H1 (cell line): ENCODE measurements at regions not wholly inside any gene's neighbourhood (a gene's known extent, or its start where the extent isn't known, plus 50 kb on each side); places are given as distances from the start of the nearest gene placed in this dataset.
"Not testable (repeated sequence)": the region's sequence is repeated elsewhere in the genome, so short reads cannot be mapped to it uniquely, and the experiment has no call there.

Experiments
- CTCF ChIA-PET: fragments of 300-600 bp; sonication (Branson Sonifier 250); formaldehyde crosslinking; loops from one replicate; lab custom pipeline; 2021; ENCODE audit not compliant: partially characterized antibody; lab: Charles Lee
- POLR2A ChIA-PET: fragments of 300-600 bp; sonication (Branson Sonifier 250); formaldehyde crosslinking; loops from one replicate; lab custom pipeline; 2021; ENCODE audit warnings: inconsistent platforms; ENCODE audit not compliant: partially characterized antibody; lab: Charles Lee
- DNase-seq, 2 experiments: peaks; one replicate each; pipeline versions ENCODE4 v3.0.0 to v3.0.0-alpha.2; 2010 to 2022; ENCODE audit warnings: low spot score in 2 of 2, low read depth in 1 of 2, mixed read lengths in 1 of 2
- FAIRE-seq: peaks from 2 replicates; lab custom pipeline; 2011; peaks lifted over from hg19 to GRCh38; lab: Jason Lieb, UNC
- H2AFZ ChIP-seq: 2 replicates; pipeline ENCODE4 v1.8.1; 2012; ENCODE audit warnings: low read length, inconsistent platforms
- H2AK5ac ChIP-seq: 2 replicates; pipeline ENCODE4 v1.6.1; 2013; ENCODE audit warnings: low read depth, low read length
- H2BK120ac ChIP-seq: replicated peaks from 2 replicates; pipeline ENCODE3; 2013; ENCODE audit warnings: low read depth, low read length, inconsistent platforms
- H2BK12ac ChIP-seq: 2 replicates; pipeline ENCODE4 v1.6.1; 2013; ENCODE audit warnings: low read depth, low read length
- H2BK15ac ChIP-seq: 2 replicates; pipeline ENCODE4 v1.6.1; 2013; ENCODE audit warnings: low read length
- H2BK20ac ChIP-seq: 2 replicates; pipeline ENCODE4 v1.6.1; 2013; ENCODE audit warnings: low read length
- H2BK5ac ChIP-seq: 2 replicates; pipeline ENCODE4 v1.6.1; 2013; ENCODE audit warnings: low read depth, low read length
- H3K14ac ChIP-seq: 2 replicates; pipeline ENCODE4 v1.6.1; 2013; ENCODE audit warnings: inconsistent platforms; ENCODE audit not compliant: insufficient read length
- H3K18ac ChIP-seq: 2 replicates; pipeline ENCODE4 v1.6.1; 2013; ENCODE audit warnings: low read length; ENCODE audit errors: extremely low read depth
- H3K23ac ChIP-seq: 2 replicates; pipeline ENCODE4 v1.6.1; 2013; ENCODE audit warnings: inconsistent platforms; ENCODE audit not compliant: insufficient read length
- H3K23me2 ChIP-seq: 2 replicates; pipeline ENCODE4 v1.6.1; 2013; ENCODE audit warnings: low read depth, low read length
- H3K27ac ChIP-seq: 2 replicates; pipeline ENCODE4 v1.6.1; 2011; ENCODE audit warnings: low read depth, low read length, inconsistent platforms
- H3K27me3 ChIP-seq, 4 experiments: replicated peaks in 1 of 4; 1 replicate in 1 of 4; 2 replicates in 3 of 4; pipeline versions ENCODE4 v1.6.1 to v1.8.1; 2011 to 2013; ENCODE audit warnings: low read length in 3 of 4, mild to moderate bottlenecking in 3 of 4, inconsistent platforms in 2 of 4, mixed read lengths in 2 of 4, moderate library complexity in 1 of 4; ENCODE audit not compliant: control insufficient read depth in 3 of 4, insufficient read depth in 3 of 4; ENCODE audit errors: extremely low read depth in 1 of 4
- H3K36me3 ChIP-seq, 4 experiments: 2 replicates each; pipeline versions ENCODE4 v1.6.1 to v1.8.1; 2011 to 2013; ENCODE audit warnings: mild to moderate bottlenecking in 4 of 4, low read length in 3 of 4, moderate library complexity in 2 of 4, control low read depth in 1 of 4, inconsistent platforms in 1 of 4; ENCODE audit not compliant: insufficient read depth in 4 of 4, control insufficient read depth in 2 of 4
- H3K4ac ChIP-seq: replicated peaks from 2 replicates; pipeline ENCODE3; 2013; ENCODE audit warnings: low read length, low read depth, mixed read lengths, inconsistent platforms; ENCODE audit not compliant: insufficient read length
- H3K4me1 ChIP-seq, 4 experiments: replicated peaks in 1 of 4; 1 replicate in 1 of 4; 2 replicates in 3 of 4; pipeline versions ENCODE4 v1.6.1 to v1.8.1; 2011 to 2013; ENCODE audit warnings: low read length in 3 of 4, inconsistent platforms in 2 of 4, mixed read lengths in 1 of 4; ENCODE audit not compliant: insufficient read depth in 4 of 4, control insufficient read depth in 3 of 4
- H3K4me2 ChIP-seq, 2 experiments: 2 replicates each; pipeline versions ENCODE4 v1.6.1 to v1.8.1; 2011 to 2013; ENCODE audit warnings: low read depth in 2 of 2, low read length in 2 of 2, control low read depth in 1 of 2, inconsistent platforms in 1 of 2, mild to moderate bottlenecking in 1 of 2; ENCODE audit not compliant: insufficient read depth in 1 of 2
- H3K4me3 ChIP-seq, 4 experiments: fragments of 200-600, 300-600 bp in 1 of 4; sonication (generic), shearing (Covaris generic), sonication (Bioruptor Twin) in 1 of 4; 2 replicates each; pipeline versions ENCODE4 v1.5.1 to v1.8.1; 2011 to 2016; ENCODE audit warnings: low read length in 4 of 4, low read depth in 3 of 4, control low read depth in 2 of 4, inconsistent platforms in 2 of 4, mild to moderate bottlenecking in 2 of 4, mixed read lengths in 1 of 4, moderate library complexity in 1 of 4; ENCODE audit not compliant: insufficient read depth in 2 of 4; ENCODE audit errors: extremely low read depth in 1 of 4
- H3K56ac ChIP-seq: replicated peaks from 2 replicates; pipeline ENCODE3; 2013; ENCODE audit warnings: low read depth, mild to moderate bottlenecking, mixed read lengths, low read length, inconsistent platforms; ENCODE audit not compliant: insufficient read length
- H3K79me1 ChIP-seq: 2 replicates; pipeline ENCODE4 v1.6.1; 2013; ENCODE audit warnings: low read depth, low read length, control low read depth
- H3K79me2 ChIP-seq, 2 experiments: 2 replicates each; pipeline versions ENCODE4 v1.6.1 to v1.8.1; 2012 to 2013; ENCODE audit warnings: low read length in 2 of 2, mild to moderate bottlenecking in 2 of 2, inconsistent platforms in 1 of 2; ENCODE audit not compliant: insufficient read depth in 2 of 2, control insufficient read depth in 1 of 2
- H3K9ac ChIP-seq, 4 experiments: replicated peaks in 1 of 4; 1 replicate in 1 of 4; 2 replicates in 3 of 4; pipeline versions ENCODE4 v1.6.1 to v1.8.1; 2011 to 2013; ENCODE audit warnings: low read depth in 3 of 4, low read length in 3 of 4, control low read depth in 2 of 4, mild to moderate bottlenecking in 2 of 4, moderate library complexity in 2 of 4, inconsistent platforms in 1 of 4; ENCODE audit errors: extremely low read depth in 1 of 4
- H3K9me3 ChIP-seq, 2 experiments: 2 replicates each; pipeline versions ENCODE4 v1.6.1 to v1.8.1; 2012 to 2013; ENCODE audit warnings: mild to moderate bottlenecking in 2 of 2, moderate library complexity in 2 of 2, control low read depth in 1 of 2, inconsistent platforms in 1 of 2, low read depth in 1 of 2, low read length in 1 of 2, mixed read lengths in 1 of 2; ENCODE audit not compliant: insufficient read depth in 2 of 2
- H4K20me1 ChIP-seq, 2 experiments: replicated peaks in 1 of 2; 2 replicates each; pipeline versions ENCODE3 to v1.8.1; 2011 to 2013; ENCODE audit warnings: inconsistent platforms in 2 of 2, low read length in 2 of 2, mild to moderate bottlenecking in 1 of 2; ENCODE audit not compliant: insufficient read depth in 2 of 2, control insufficient read depth in 1 of 2
- H4K5ac ChIP-seq: 2 replicates; pipeline ENCODE4 v1.6.1; 2013; ENCODE audit warnings: low read length, low read depth, mixed read lengths, inconsistent platforms; ENCODE audit not compliant: insufficient read length
- H4K8ac ChIP-seq: 2 replicates; pipeline ENCODE4 v1.8.0; 2013; ENCODE audit warnings: mild to moderate bottlenecking, moderate library complexity, low read length, inconsistent platforms; ENCODE audit not compliant: insufficient read depth; ENCODE audit errors: extremely low read depth
- H4K91ac ChIP-seq: replicated peaks from 2 replicates; pipeline ENCODE3; 2013; ENCODE audit warnings: low read length, mixed read lengths, inconsistent platforms; ENCODE audit not compliant: insufficient read length
- GABPA ChIP-seq: IDR thresholded peaks from 2 replicates; pipeline ENCODE4 v1.6.1; 2011; ENCODE audit warnings: mild to moderate bottlenecking, low read length, moderate library complexity, borderline replicate concordance; ENCODE audit not compliant: insufficient read depth
- POU5F1 ChIP-seq: IDR thresholded peaks from 2 replicates; pipeline ENCODE4 v1.6.1; 2011; ENCODE audit warnings: low read depth, mild to moderate bottlenecking, low read length, moderate library complexity
- YY1 ChIP-seq: IDR thresholded peaks from 2 replicates; pipeline ENCODE4 v1.6.1; 2011; ENCODE audit warnings: low read depth, mild to moderate bottlenecking, low read length
- WGBS, 2 experiments: shearing (Covaris generic) in 1 of 2; methylation state at CpG; one replicate each; pipeline versions ENCODE4 v1.1.6 to v1.1.7; 2013 to 2015; ENCODE audit warnings: low lambda C conversion rate in 2 of 2, mixed read lengths in 2 of 2, inconsistent platforms in 1 of 2, low coverage in 1 of 2, missing lambda C conversion rate in 1 of 2; ENCODE audit not compliant: insufficient replicate concordance in 2 of 2, insufficient coverage in 1 of 2, insufficient read length in 1 of 2; ENCODE audit errors: extremely low coverage in 1 of 2, missing lambda C conversion rate in 1 of 2; 5-methylcytosine and 5-hydroxymethylcytosine counted together

- Histone ChIP-seq H3K23ac (no peak overlapping the region), H3K9ac (no peak overlapping the region), H3K4me1 (no peaks in the 10 kb centered on the region), H2BK12ac (no peak overlapping the region), H3K36me3 (no peaks in the 10 kb centered on the region), H3K79me2 (no peaks in the 10 kb centered on the region), H4K8ac (no peak overlapping the region), H3K4me3 (no peak overlapping the region), H2AFZ (no peak overlapping the region), H3K23me2 (no peaks in the 10 kb centered on the region), H3K27ac (no peak overlapping the region), H2BK5ac (no peak overlapping the region), H2BK15ac (no peak overlapping the region), H3K27me3 (peaks cover 0 to 1% (median 0%) of the 10 kb centered on the region in 4 experiments; a peak in 1 of 7 replicates), H3K9me3 (no peaks in the 10 kb centered on the region), H3K14ac (no peak overlapping the region), H2BK20ac (no peak overlapping the region), H4K91ac (no peak overlapping the region), H3K4me2 (no peak overlapping the region), H2AK5ac (no peak overlapping the region), H4K5ac (no peak overlapping the region), H3K18ac (no peak overlapping the region), H3K79me1 (no peaks in the 10 kb centered on the region), H3K56ac (no peak overlapping the region), H2BK120ac (no peak overlapping the region), H3K4ac (no peak overlapping the region), H4K20me1 (no peaks in the 10 kb centered on the region)
- ChIA-PET CTCF (no interaction called here), POLR2A (no interaction called here)
- 70% methylated on average over 4 of the region's 4 CpGs; no CpG with 5 or more reads in 1 of the 2 experiments for WGBS, 2 experiments
- DNase-seq = no peak
- no peak for FAIRE-seq
- TF ChIP-seq GABPA = no peak
- no peak for TF ChIP-seq YY1
- no peak for TF ChIP-seq POU5F1
Observed at GRCh38 chr2:84129018-84129417, 330.1 kb downstream of the SUCLG1 start.

GRCh38 chr2:84127812-84128211 is 331.3 kb downstream of the SUCLG1 start:
- H3K4ac ChIP-seq, H2BK120ac ChIP-seq, H2BK5ac ChIP-seq, H3K56ac ChIP-seq, H4K91ac ChIP-seq, H2BK12ac ChIP-seq, H2BK20ac ChIP-seq, H3K4me2 ChIP-seq, H3K79me2 ChIP-seq, POLR2A ChIA-PET, H3K27ac ChIP-seq, H3K23ac ChIP-seq, H2AFZ ChIP-seq, H3K18ac ChIP-seq, H3K79me1 ChIP-seq, H3K23me2 ChIP-seq, H3K36me3 ChIP-seq, H3K9me3 ChIP-seq, H3K14ac ChIP-seq, H2AK5ac ChIP-seq, H3K27me3 ChIP-seq, FAIRE-seq, H4K8ac ChIP-seq, CTCF ChIA-PET, H3K9ac ChIP-seq, H3K4me1 ChIP-seq, H3K4me3 ChIP-seq, DNase-seq, H4K20me1 ChIP-seq, H2BK15ac ChIP-seq, H4K5ac ChIP-seq: not testable (repeated sequence)
- WGBS, 2 experiments = 91% methylated on average over 8 of the region's 8 CpGs; no CpG with 5 or more reads in 1 of the 2 experiments
